ENCODE measurements at regions not wholly inside any gene's neighbourhood (a gene's known extent, or its start where the extent isn't known, plus 50 kb on each side); places are given as distances from the start of the nearest gene placed in this dataset.
"Not testable (repeated sequence)": the region's sequence is repeated elsewhere in the genome, so short reads cannot be mapped to it uniquely, and the experiment has no call there.

GRCh38 chr6:26754801-26755200 lies 95.3 kb upstream of the ZNF322 start:
- TF ChIP-seq, protein P1, sequence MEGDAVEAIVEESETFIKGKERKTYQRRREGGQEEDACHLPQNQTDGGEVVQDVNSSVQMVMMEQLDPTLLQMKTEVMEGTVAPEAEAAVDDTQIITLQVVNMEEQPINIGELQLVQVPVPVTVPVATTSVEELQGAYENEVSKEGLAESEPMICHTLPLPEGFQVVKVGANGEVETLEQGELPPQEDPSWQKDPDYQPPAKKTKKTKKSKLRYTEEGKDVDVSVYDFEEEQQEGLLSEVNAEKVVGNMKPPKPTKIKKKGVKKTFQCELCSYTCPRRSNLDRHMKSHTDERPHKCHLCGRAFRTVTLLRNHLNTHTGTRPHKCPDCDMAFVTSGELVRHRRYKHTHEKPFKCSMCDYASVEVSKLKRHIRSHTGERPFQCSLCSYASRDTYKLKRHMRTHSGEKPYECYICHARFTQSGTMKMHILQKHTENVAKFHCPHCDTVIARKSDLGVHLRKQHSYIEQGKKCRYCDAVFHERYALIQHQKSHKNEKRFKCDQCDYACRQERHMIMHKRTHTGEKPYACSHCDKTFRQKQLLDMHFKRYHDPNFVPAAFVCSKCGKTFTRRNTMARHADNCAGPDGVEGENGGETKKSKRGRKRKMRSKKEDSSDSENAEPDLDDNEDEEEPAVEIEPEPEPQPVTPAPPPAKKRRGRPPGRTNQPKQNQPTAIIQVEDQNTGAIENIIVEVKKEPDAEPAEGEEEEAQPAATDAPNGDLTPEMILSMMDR (conservative IDR thresholded peaks at IDR 0.05; ENCODE audit: low read depth, low read length): not testable (repeated sequence)
- TF ChIP-seq POLR2A (IDR thresholded peaks at IDR 0.05; ENCODE audit: low read depth, low read length); CEBPB (IDR thresholded peaks at IDR 0.05; ENCODE audit: low read depth, low read length); MAZ (IDR thresholded peaks at IDR 0.05; ENCODE audit: borderline replicate concordance, low read depth, low read length); RAD21 (IDR thresholded peaks at IDR 0.05; ENCODE audit: low read length): not testable (repeated sequence)
- TF ChIP-seq, protein P2, sequence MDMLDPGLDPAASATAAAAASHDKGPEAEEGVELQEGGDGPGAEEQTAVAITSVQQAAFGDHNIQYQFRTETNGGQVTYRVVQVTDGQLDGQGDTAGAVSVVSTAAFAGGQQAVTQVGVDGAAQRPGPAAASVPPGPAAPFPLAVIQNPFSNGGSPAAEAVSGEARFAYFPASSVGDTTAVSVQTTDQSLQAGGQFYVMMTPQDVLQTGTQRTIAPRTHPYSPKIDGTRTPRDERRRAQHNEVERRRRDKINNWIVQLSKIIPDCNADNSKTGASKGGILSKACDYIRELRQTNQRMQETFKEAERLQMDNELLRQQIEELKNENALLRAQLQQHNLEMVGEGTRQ (IDR thresholded peaks at IDR 0.05; ENCODE audit: low read depth, low read length): not testable (repeated sequence)

Data from IMR-90 (cell line).